ENCODE measurements at regions not wholly inside any gene's neighbourhood (a gene's known extent, or its start where the extent isn't known, plus 50 kb on each side); places are given as distances from the start of the nearest gene placed in this dataset.

DNA sequence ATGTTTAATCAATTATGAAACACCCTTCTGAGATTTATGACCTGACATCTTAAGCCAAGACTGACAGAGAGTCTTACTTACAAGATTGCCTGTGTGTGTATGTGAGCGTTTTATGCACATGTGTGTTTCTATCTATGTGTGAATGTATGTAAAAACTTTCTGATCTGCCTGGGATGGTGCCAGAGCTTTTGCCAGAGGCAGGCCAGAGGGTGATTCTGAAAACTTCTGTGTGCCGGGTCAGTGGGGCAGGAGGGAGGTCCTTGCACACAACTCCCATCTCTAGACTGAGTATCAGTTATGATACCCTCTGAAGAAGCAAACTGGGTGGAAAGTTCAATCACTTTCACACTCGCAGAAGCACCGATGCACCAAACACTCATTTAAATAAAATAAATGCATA lies 335.0 kb upstream of the NT5C1B start:
- TF ChIP-seq EZH2 (IDR thresholded peaks at IDR 0.05; ENCODE audit: borderline replicate concordance, insufficient read depth, low read length, poor library complexity, severe bottlenecking) (no peak), POLR2AphosphoS5 (IDR thresholded peaks at IDR 0.05) (no peak)

Data from neural cell (in vitro differentiated cells).